Gastroesophageal sphincter (tissue), 4 donors: ENCODE measurements at regions not wholly inside any gene's neighbourhood (a gene's known extent, or its start where the extent isn't known, plus 50 kb on each side); places are given as distances from the start of the nearest gene placed in this dataset.

Experiments
- ATAC-seq: fragments of 150-250 bp; one replicate; pipeline ENCODE4 v1.9.1; 2016; ENCODE audit warnings: mild to moderate bottlenecking, moderate library complexity
- H3K27ac ChIP-seq, 4 donors: fragments of 200-600 bp; sonication (generic) in 3 of 4; 1 replicate in 3 of 4; 2 replicates in 1 of 4; pipeline ENCODE4 v1.5.1; 2016 to 2019
- H3K27me3 ChIP-seq: fragments of 200-600 bp; sonication (generic); one replicate; pipeline ENCODE4 v1.5.1; 2019
- H3K36me3 ChIP-seq, 2 donors: fragments of 200-600 bp; sonication (generic); one replicate each; pipeline ENCODE4 v1.5.1; 2019; ENCODE audit warnings: control low read depth in 1 of 2
- H3K4me1 ChIP-seq, 3 donors: fragments of 200-600 bp; sonication (generic); 1 replicate in 2 of 3; 2 replicates in 1 of 3; pipeline ENCODE4 v1.5.1; 2016 to 2019; ENCODE audit warnings: control low read depth in 2 of 3
- H3K4me3 ChIP-seq, 2 donors: fragments of 200-600 bp; sonication (generic); one replicate each; pipeline ENCODE4 v1.5.1; 2019; ENCODE audit warnings: mild to moderate bottlenecking in 1 of 2, moderate library complexity in 1 of 2
- H3K9me3 ChIP-seq, 3 donors: fragments of 200-600 bp; sonication (generic); one replicate each; pipeline ENCODE4 v1.5.1; 2017 to 2019; ENCODE audit warnings: control low read depth in 2 of 3
- CTCF ChIP-seq, 4 experiments: fragments of 200-600 bp in 2 of 4; fragments of 450-650 bp in 2 of 4; sonication (generic) in 1 of 4; IDR thresholded peaks; one replicate each; pipeline ENCODE4 v1.5.1; 2017 to 2019; ENCODE audit warnings: antibody characterized with exemption in 4 of 4, mild to moderate bottlenecking in 2 of 4, moderate library complexity in 2 of 4
- EP300 ChIP-seq: sonication (generic); formaldehyde crosslinking; IDR thresholded peaks from one replicate; pipeline ENCODE4 v1.6.1; 2017; ENCODE audit warnings: antibody characterized with exemption, mild to moderate bottlenecking
- POLR2A ChIP-seq, 2 donors: fragments of 450-650 bp; IDR thresholded peaks; one replicate each; pipeline ENCODE4 v1.6.1; 2017; ENCODE audit warnings: antibody characterized with exemption in 2 of 2, mild to moderate bottlenecking in 2 of 2, moderate library complexity in 1 of 2
- POLR2AphosphoS5 ChIP-seq: sonication (generic); formaldehyde crosslinking; IDR thresholded peaks from one replicate; pipeline ENCODE4 v1.6.1; 2017; ENCODE audit warnings: antibody characterized with exemption
- WGBS, 2 donors: methylation state at CpG; one replicate each; pipeline ENCODE4 v1.1.5; 2018; ENCODE audit warnings: low coverage in 1 of 2; 5-methylcytosine and 5-hydroxymethylcytosine counted together

- peaks cover 3% of the 10 kb centered on the region for H3K27me3 ChIP-seq
- WGBS, 2 donors: 97% methylated on average over 3 of the region's 3 CpGs; no CpG with 5 or more reads in 1 of the 2 donors
- H3K4me1 ChIP-seq: no peaks in the 10 kb centered on the region
- no peak overlapping the region for H3K4me3 ChIP-seq
- no peaks in the 10 kb centered on the region for H3K9me3 ChIP-seq
- ATAC-seq: no peak
- H3K36me3 ChIP-seq: no peaks in the 10 kb centered on the region
- H3K27ac ChIP-seq: no peak overlapping the region
- TF ChIP-seq POLR2AphosphoS5 (no peak), POLR2A (IDR thresholded peaks at IDR 0.05) (no peak), EP300 (no peak), CTCF (IDR thresholded peaks at IDR 0.05) (no peak)
Observed at GRCh38 chr11:29629286-29629685, 387.5 kb downstream of the KCNA4 start.

DNA sequence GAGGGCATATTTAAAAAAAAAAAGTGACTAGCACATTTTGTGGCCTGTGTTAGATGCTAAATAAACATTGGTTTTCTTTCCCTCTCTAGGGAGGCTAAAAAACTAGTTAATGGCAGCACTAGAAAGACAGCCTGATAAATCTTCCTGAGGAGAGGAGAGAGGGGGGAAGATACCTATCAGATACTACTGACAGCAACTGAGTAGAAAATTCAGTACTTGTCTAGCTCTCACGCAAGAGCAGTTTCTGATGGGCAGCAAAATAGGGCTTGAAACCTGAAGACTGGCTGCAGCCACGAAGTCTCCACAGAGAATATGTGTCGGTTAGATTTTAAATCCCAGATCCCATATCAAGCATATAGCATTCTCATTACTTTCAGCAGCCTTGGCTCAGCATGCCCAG, 388.2 kb downstream of the KCNA4 start:
- WGBS, 2 donors: 79 to 100% methylated on average over 1 to 3 of the region's 3 CpGs
- no peaks in the 10 kb centered on the region for H3K9me3 ChIP-seq
- H3K4me3 ChIP-seq: no peak overlapping the region
- no peak overlapping the region for H3K27ac ChIP-seq
- H3K36me3 ChIP-seq: no peaks in the 10 kb centered on the region
- no peaks in the 10 kb centered on the region for H3K4me1 ChIP-seq
- peaks cover 3% of the 10 kb centered on the region for H3K27me3 ChIP-seq
- ATAC-seq: no peak
- TF ChIP-seq POLR2A (IDR thresholded peaks at IDR 0.05) (no peak), CTCF (IDR thresholded peaks at IDR 0.05) (no peak), POLR2AphosphoS5 (no peak), EP300 (no peak)

DNA sequence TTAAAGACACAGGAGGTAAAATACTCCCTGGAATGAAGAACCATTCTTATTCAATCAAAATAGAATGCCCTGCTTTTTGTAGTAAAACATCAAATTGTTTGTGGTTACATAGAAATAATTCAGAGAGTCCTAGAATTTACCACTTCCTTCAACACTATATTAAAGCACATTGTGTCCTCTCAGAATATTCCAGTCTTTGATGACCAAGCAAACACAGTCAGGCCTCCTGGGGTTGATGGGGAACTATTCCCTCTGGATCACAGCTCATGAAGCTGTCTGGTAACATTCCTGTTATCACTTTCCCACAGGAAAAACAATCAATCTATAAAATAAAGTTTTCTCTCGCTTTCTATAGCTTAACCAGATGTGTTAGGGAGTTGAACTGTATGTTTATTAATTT, 389.3 kb downstream of the KCNA4 start:
- Histone ChIP-seq H3K9me3 (no peaks in the 10 kb centered on the region), H3K27me3 (peaks cover 3% of the 10 kb centered on the region), H3K27ac (no peak overlapping the region), H3K4me1 (no peaks in the 10 kb centered on the region), H3K36me3 (no peaks in the 10 kb centered on the region), H3K4me3 (no peak overlapping the region)
- TF ChIP-seq EP300 (no peak), POLR2AphosphoS5 (no peak), POLR2A (IDR thresholded peaks at IDR 0.05) (no peak), CTCF (IDR thresholded peaks at IDR 0.05) (no peak)
- ATAC-seq: no peak
- WGBS, 2 donors: 73 to 79% methylated on average over 1 of the region's 1 CpG

- whole genome bisulfite sequencing, 2 donors: 41 to 52% methylated on average over 4 to 5 of the region's 5 CpGs
- Histone ChIP-seq H3K36me3 (no peaks in the 10 kb centered on the region), H3K27ac (no peak overlapping the region), H3K4me1 (no peaks in the 10 kb centered on the region), H3K4me3 (no peak overlapping the region), H3K9me3 (no peaks in the 10 kb centered on the region), H3K27me3 (peaks cover 3% of the 10 kb centered on the region)
- no peak for ATAC-seq
- TF ChIP-seq POLR2A (IDR thresholded peaks at IDR 0.05) (no peak), POLR2AphosphoS5 (no peak), CTCF (IDR thresholded peaks at IDR 0.05) (no peak), EP300 (no peak)
Observed at GRCh38 chr11:29623144-29623722, 393.6 kb downstream of the KCNA4 start.

- H3K36me3 ChIP-seq: no peaks in the 10 kb centered on the region
- no peak overlapping the region for H3K27ac ChIP-seq
- H3K4me1 ChIP-seq: no peaks in the 10 kb centered on the region
- no peak for ATAC-seq
- no peaks in the 10 kb centered on the region for H3K9me3 ChIP-seq
- no peak for TF ChIP-seq CTCF (IDR thresholded peaks at IDR 0.05)
- no peak for TF ChIP-seq POLR2A (IDR thresholded peaks at IDR 0.05)
- TF ChIP-seq POLR2AphosphoS5: no peak
- TF ChIP-seq EP300: no peak
- no peak overlapping the region for H3K4me3 ChIP-seq
- no peaks in the 10 kb centered on the region for H3K27me3 ChIP-seq
Observed at GRCh38 chr11:29616611-29617010, 400.2 kb downstream of the KCNA4 start.
